Osteocyte (in vitro differentiated cells): ENCODE measurements at regions not wholly inside any gene's neighbourhood (a gene's known extent, or its start where the extent isn't known, plus 50 kb on each side); places are given as distances from the start of the nearest gene placed in this dataset.
A peak's percentile ranks its signal among the peaks of the same experiment; 100 is the strongest.
"Not testable (repeated sequence)": the region's sequence is repeated elsewhere in the genome, so short reads cannot be mapped to it uniquely, and the experiment has no call there.

Experiments used
- DNase-seq: peaks from one replicate; pipeline ENCODE4 v3.0.0; 2021; ENCODE audit warnings: mixed read lengths; ENCODE audit not compliant: unreplicated experiment; ENCODE audit errors: extremely low spot score
- H3K27ac Mint-ChIP-seq: one replicate; pipeline ENCODE4 v1.8.0; 2021; ENCODE audit warnings: mild to moderate bottlenecking, mixed read lengths; ENCODE audit not compliant: unreplicated experiment
- H3K27me3 Mint-ChIP-seq: one replicate; pipeline ENCODE4 v1.8.0; 2021; ENCODE audit warnings: mixed read lengths; ENCODE audit not compliant: unreplicated experiment
- H3K36me3 Mint-ChIP-seq: one replicate; pipeline ENCODE4 v1.8.0; 2021; ENCODE audit warnings: mixed read lengths; ENCODE audit not compliant: unreplicated experiment
- H3K4me1 Mint-ChIP-seq: one replicate; pipeline ENCODE4 v1.8.0; 2021; ENCODE audit warnings: mixed read lengths; ENCODE audit not compliant: unreplicated experiment
- H3K4me3 Mint-ChIP-seq: one replicate; pipeline ENCODE4 v1.8.0; 2021; ENCODE audit warnings: mild to moderate bottlenecking, moderate library complexity, mixed read lengths; ENCODE audit not compliant: unreplicated experiment
- H3K9me3 Mint-ChIP-seq: one replicate; pipeline ENCODE4 v1.8.0; 2021; ENCODE audit warnings: mixed read lengths; ENCODE audit not compliant: unreplicated experiment

GRCh38 chr21:10392301-10392700 lies 129.1 kb upstream of the TPTE start:
- H3K4me1 Mint-ChIP-seq, H3K27me3 Mint-ChIP-seq, H3K9me3 Mint-ChIP-seq, H3K4me3 Mint-ChIP-seq, H3K27ac Mint-ChIP-seq, H3K36me3 Mint-ChIP-seq: not testable (repeated sequence)
- DNase-seq = peak; percentile 84

- peak; percentile 36 for DNase-seq
- not testable (repeated sequence) for H3K9me3 Mint-ChIP-seq, H3K27me3 Mint-ChIP-seq, H3K4me3 Mint-ChIP-seq, H3K36me3 Mint-ChIP-seq, H3K27ac Mint-ChIP-seq, H3K4me1 Mint-ChIP-seq
Measured at GRCh38 chr21:10395963-10396362, 125.4 kb upstream of the TPTE start.

GRCh38 chr21:10397495-10397915 lies 123.9 kb upstream of the TPTE start:
- not testable (repeated sequence) for H3K9me3 Mint-ChIP-seq, H3K36me3 Mint-ChIP-seq, H3K27me3 Mint-ChIP-seq, H3K27ac Mint-ChIP-seq, H3K4me3 Mint-ChIP-seq, H3K4me1 Mint-ChIP-seq
- peak; percentile 90 for DNase-seq

GRCh38 chr21:10398692-10399489 lies 122.5 kb upstream of the TPTE start:
- H3K27ac Mint-ChIP-seq, H3K4me3 Mint-ChIP-seq, H3K36me3 Mint-ChIP-seq, H3K9me3 Mint-ChIP-seq, H3K27me3 Mint-ChIP-seq, H3K4me1 Mint-ChIP-seq: not testable (repeated sequence)
- DNase-seq = peak; percentile 83

- H3K27ac Mint-ChIP-seq, H3K4me3 Mint-ChIP-seq, H3K9me3 Mint-ChIP-seq, H3K4me1 Mint-ChIP-seq, H3K27me3 Mint-ChIP-seq, H3K36me3 Mint-ChIP-seq: not testable (repeated sequence)
- peak; percentile 93 for DNase-seq
Measured at GRCh38 chr21:10400622-10401361, 120.6 kb upstream of the TPTE start.

GRCh38 chr21:10402461-10402860 lies 118.9 kb upstream of the TPTE start:
- H3K27me3 Mint-ChIP-seq, H3K27ac Mint-ChIP-seq, H3K4me1 Mint-ChIP-seq, H3K9me3 Mint-ChIP-seq, H3K36me3 Mint-ChIP-seq, DNase-seq, H3K4me3 Mint-ChIP-seq: not testable (repeated sequence)

GRCh38 chr21:10405331-10405730 lies 116.1 kb upstream of the TPTE start:
- not testable (repeated sequence) for H3K4me3 Mint-ChIP-seq, DNase-seq, H3K27me3 Mint-ChIP-seq, H3K4me1 Mint-ChIP-seq, H3K9me3 Mint-ChIP-seq, H3K27ac Mint-ChIP-seq, H3K36me3 Mint-ChIP-seq

GRCh38 chr21:10409786-10410185 lies 111.6 kb upstream of the TPTE start:
- H3K4me3 Mint-ChIP-seq, DNase-seq, H3K9me3 Mint-ChIP-seq, H3K4me1 Mint-ChIP-seq, H3K27ac Mint-ChIP-seq, H3K36me3 Mint-ChIP-seq, H3K27me3 Mint-ChIP-seq: not testable (repeated sequence)

- not testable (repeated sequence) for DNase-seq, H3K27me3 Mint-ChIP-seq, H3K36me3 Mint-ChIP-seq, H3K27ac Mint-ChIP-seq, H3K4me3 Mint-ChIP-seq, H3K4me1 Mint-ChIP-seq, H3K9me3 Mint-ChIP-seq
Measured at GRCh38 chr21:10410354-10410929, 110.9 kb upstream of the TPTE start.

- H3K27me3 Mint-ChIP-seq, H3K9me3 Mint-ChIP-seq, DNase-seq, H3K4me3 Mint-ChIP-seq, H3K4me1 Mint-ChIP-seq, H3K27ac Mint-ChIP-seq, H3K36me3 Mint-ChIP-seq: not testable (repeated sequence)
Measured at GRCh38 chr21:10411776-10412526, 109.4 kb upstream of the TPTE start.

- not testable (repeated sequence) for H3K27me3 Mint-ChIP-seq, H3K4me1 Mint-ChIP-seq, H3K4me3 Mint-ChIP-seq, DNase-seq, H3K9me3 Mint-ChIP-seq, H3K27ac Mint-ChIP-seq, H3K36me3 Mint-ChIP-seq
Measured at GRCh38 chr21:10412928-10413246, 108.5 kb upstream of the TPTE start.
